ENCODE measurements at regions not wholly inside any gene's neighbourhood (a gene's known extent, or its start where the extent isn't known, plus 50 kb on each side); places are given as distances from the start of the nearest gene placed in this dataset.

GRCh38 chr4:112739442-112739841 lies 102.5 kb downstream of the LARP7 start:
- TF ChIP-seq EZH2 (IDR thresholded peaks at IDR 0.05; ENCODE audit: low read depth) (no peak), CTCF (conservative IDR thresholded peaks at IDR 0.05) (no peak)
